WTC11 (cell line): ENCODE measurements at regions not wholly inside any gene's neighbourhood (a gene's known extent, or its start where the extent isn't known, plus 50 kb on each side); places are given as distances from the start of the nearest gene placed in this dataset.
"Not testable (repeated sequence)": the region's sequence is repeated elsewhere in the genome, so short reads cannot be mapped to it uniquely, and the experiment has no call there.

Experiments used
- ATAC-seq: fragments of 200-7000 bp; cut with Tn5 transposase; 2 replicates; pipeline ENCODE4 v1.10.0; 2021; ENCODE audit warnings: mild to moderate bottlenecking, moderate library complexity
- CTCF ChIA-PET: fragments of 300-600 bp; sonication (Branson Sonifier 250); formaldehyde crosslinking; loops from one replicate; lab custom pipeline; 2021; ENCODE audit warnings: antibody characterized with exemption; lab: Charles Lee
- POLR2A ChIA-PET: fragments of 350-600 bp; sonication (Branson Sonifier 250); formaldehyde crosslinking; loops from one replicate; lab custom pipeline; 2021; ENCODE audit warnings: antibody characterized with exemption; lab: Charles Lee
- DNase-seq: peaks from one replicate; pipeline ENCODE4 v3.0.0; 2021; ENCODE audit warnings: low spot score
- H3K27ac Mint-ChIP-seq: 2 replicates; pipeline ENCODE4 v1.8.0; 2021; ENCODE audit warnings: mixed read lengths
- H3K27me3 Mint-ChIP-seq: 2 replicates; pipeline ENCODE4 v1.8.0; 2021; ENCODE audit warnings: low read depth, mild to moderate bottlenecking, moderate library complexity, mixed read lengths
- H3K36me3 Mint-ChIP-seq: 2 replicates; pipeline ENCODE4 v1.8.0; 2021; ENCODE audit warnings: mixed read lengths
- H3K4me1 Mint-ChIP-seq: 2 replicates; pipeline ENCODE4 v1.8.0; 2022; ENCODE audit warnings: mixed read lengths
- H3K4me3 Mint-ChIP-seq: 2 replicates; pipeline ENCODE4 v1.8.0; 2021; ENCODE audit warnings: mild to moderate bottlenecking, moderate library complexity, mixed read lengths
- H3K9me3 Mint-ChIP-seq: 2 replicates; pipeline ENCODE4 v1.8.0; 2021; ENCODE audit warnings: mixed read lengths
- AFF4 ChIP-seq: sonication (generic); formaldehyde crosslinking; IDR thresholded peaks from 2 replicates; pipeline ENCODE4 v1.8.1; 2023; ENCODE audit warnings: mild to moderate bottlenecking, missing genetic modification reagents, borderline replicate concordance
- FOXK1 ChIP-seq: sonication (generic); formaldehyde crosslinking; IDR thresholded peaks from 2 replicates; pipeline ENCODE4 v1.8.0; 2022; ENCODE audit warnings: mild to moderate bottlenecking, moderate library complexity, missing genetic modification reagents
- FOXP4 ChIP-seq: sonication (generic); formaldehyde crosslinking; IDR thresholded peaks from 2 replicates; pipeline ENCODE4 v1.8.0; 2022; ENCODE audit warnings: mild to moderate bottlenecking, missing genetic modification reagents
- NFE2L1 ChIP-seq: sonication (generic); formaldehyde crosslinking; IDR thresholded peaks from 2 replicates; pipeline ENCODE4 v1.8.1; 2023; ENCODE audit warnings: missing genetic modification reagents
- NFYB ChIP-seq: sonication (generic); formaldehyde crosslinking; conservative IDR thresholded peaks from 2 replicates; pipeline ENCODE4 v1.8.0; 2022; ENCODE audit warnings: low read depth, missing genetic modification reagents
- NR1H2 ChIP-seq: sonication (generic); formaldehyde crosslinking; IDR thresholded peaks from 2 replicates; pipeline ENCODE4 v1.9.0; 2021; ENCODE audit warnings: mild to moderate bottlenecking, moderate library complexity, missing genetic modification reagents
- SP1 ChIP-seq: sonication (generic); formaldehyde crosslinking; conservative IDR thresholded peaks from 2 replicates; pipeline ENCODE4 v1.8.1; 2022; ENCODE audit warnings: missing genetic modification reagents
- TEAD4 ChIP-seq: sonication (generic); formaldehyde crosslinking; IDR thresholded peaks from 2 replicates; pipeline ENCODE4 v1.8.0; 2022; ENCODE audit warnings: mild to moderate bottlenecking, missing genetic modification reagents
- ZNF232 ChIP-seq: sonication (generic); formaldehyde crosslinking; IDR thresholded peaks from 2 replicates; pipeline ENCODE4 v1.8.0; 2022; ENCODE audit warnings: mild to moderate bottlenecking, missing genetic modification reagents
- ZNF263 ChIP-seq: sonication (generic); formaldehyde crosslinking; IDR thresholded peaks from 2 replicates; pipeline ENCODE4 v1.8.1; 2022; ENCODE audit warnings: low read depth, mild to moderate bottlenecking, moderate library complexity, missing genetic modification reagents
- TF ChIP-seq, protein P1 (sequence below): sonication (generic); formaldehyde crosslinking; IDR thresholded peaks from 2 replicates; pipeline ENCODE4 v1.8.0; 2023; ENCODE audit warnings: mild to moderate bottlenecking, missing genetic modification reagents
- TF ChIP-seq, protein P2 (sequence below): sonication (generic); formaldehyde crosslinking; IDR thresholded peaks from 2 replicates; pipeline ENCODE4 v1.8.1; 2022; ENCODE audit warnings: low read depth, mild to moderate bottlenecking, moderate library complexity, missing genetic modification reagents, borderline replicate concordance
- TF ChIP-seq, protein P3 (sequence below): sonication (generic); formaldehyde crosslinking; IDR thresholded peaks from 2 replicates; pipeline ENCODE4 v1.8.1; 2023; ENCODE audit warnings: mild to moderate bottlenecking, missing genetic modification reagents, moderate library complexity

DNA sequence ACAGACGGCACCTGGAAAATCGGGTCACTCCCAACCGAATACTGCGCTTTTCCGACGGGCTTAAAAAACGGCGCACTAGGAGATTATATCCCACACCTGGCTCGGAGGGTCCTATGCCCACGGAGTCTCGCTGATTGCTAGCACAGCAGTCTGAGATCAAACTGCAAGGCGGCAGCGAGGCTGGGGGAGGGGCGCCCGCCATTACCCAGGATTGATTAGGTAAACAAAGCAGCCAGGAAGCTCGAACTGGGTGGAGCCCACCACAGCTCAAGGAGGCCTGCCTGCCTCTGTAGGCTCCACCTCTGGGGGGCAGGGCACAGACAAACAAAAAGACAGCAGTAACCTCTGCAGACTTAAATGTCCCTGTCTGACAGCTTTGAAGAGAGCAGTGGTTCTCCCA, 64.5 kb downstream of the SLC30A10 start:
- Mint-ChIP-seq H3K4me3 (peak overlapping the region; percentile 49), H3K4me1 (peaks cover 13% of the 10 kb centered on the region), H3K27me3 (peaks cover 30% of the 10 kb centered on the region)
- not testable (repeated sequence) for ATAC-seq, H3K9me3 Mint-ChIP-seq, H3K36me3 Mint-ChIP-seq, H3K27ac Mint-ChIP-seq
- TF ChIP-seq FOXK1, result peak; percentile 78; the same call in 1 of the 2 replicates
- TF ChIP-seq, protein P1, sequence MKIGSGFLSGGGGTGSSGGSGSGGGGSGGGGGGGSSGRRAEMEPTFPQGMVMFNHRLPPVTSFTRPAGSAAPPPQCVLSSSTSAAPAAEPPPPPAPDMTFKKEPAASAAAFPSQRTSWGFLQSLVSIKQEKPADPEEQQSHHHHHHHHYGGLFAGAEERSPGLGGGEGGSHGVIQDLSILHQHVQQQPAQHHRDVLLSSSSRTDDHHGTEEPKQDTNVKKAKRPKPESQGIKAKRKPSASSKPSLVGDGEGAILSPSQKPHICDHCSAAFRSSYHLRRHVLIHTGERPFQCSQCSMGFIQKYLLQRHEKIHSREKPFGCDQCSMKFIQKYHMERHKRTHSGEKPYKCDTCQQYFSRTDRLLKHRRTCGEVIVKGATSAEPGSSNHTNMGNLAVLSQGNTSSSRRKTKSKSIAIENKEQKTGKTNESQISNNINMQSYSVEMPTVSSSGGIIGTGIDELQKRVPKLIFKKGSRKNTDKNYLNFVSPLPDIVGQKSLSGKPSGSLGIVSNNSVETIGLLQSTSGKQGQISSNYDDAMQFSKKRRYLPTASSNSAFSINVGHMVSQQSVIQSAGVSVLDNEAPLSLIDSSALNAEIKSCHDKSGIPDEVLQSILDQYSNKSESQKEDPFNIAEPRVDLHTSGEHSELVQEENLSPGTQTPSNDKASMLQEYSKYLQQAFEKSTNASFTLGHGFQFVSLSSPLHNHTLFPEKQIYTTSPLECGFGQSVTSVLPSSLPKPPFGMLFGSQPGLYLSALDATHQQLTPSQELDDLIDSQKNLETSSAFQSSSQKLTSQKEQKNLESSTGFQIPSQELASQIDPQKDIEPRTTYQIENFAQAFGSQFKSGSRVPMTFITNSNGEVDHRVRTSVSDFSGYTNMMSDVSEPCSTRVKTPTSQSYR (CRISPR knock-in tag), result peak; percentile 65; the same call in 1 of the 2 replicates
- peak; percentile 50 for DNase-seq
- ChIA-PET CTCF (interaction anchor here (0.6 to 1.7 kb wide), 2 partner anchors 24 to 126 kb away, joined by 3 to 4 read pairs; no protein-coding TSS in a partner anchor), POLR2A (interaction anchor here (1.0 kb wide), 1 partner anchor 24 kb away, joined by 3 read pairs; no protein-coding TSS in a partner anchor)

DNA sequence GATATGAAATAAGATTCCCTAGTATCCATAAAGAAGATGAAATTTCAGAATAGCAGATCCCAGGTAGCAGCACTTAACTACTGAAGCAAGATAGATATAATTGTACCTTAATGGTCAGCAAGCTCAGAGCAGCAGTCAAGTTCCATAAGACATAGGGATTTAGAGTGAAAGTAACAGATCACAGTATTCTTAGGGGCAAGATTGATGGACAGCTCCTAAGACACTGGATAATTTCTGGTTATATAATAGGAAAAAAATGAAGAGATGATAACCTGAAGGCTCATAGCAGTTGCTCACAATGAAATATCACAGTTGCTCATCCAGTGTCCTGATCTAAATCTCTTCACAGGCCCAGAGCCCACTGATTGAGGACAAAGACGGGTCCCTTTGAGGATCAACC, 66.0 kb downstream of the SLC30A10 start:
- POLR2A ChIA-PET, result no interaction called here
- no peak overlapping the region for H3K27ac Mint-ChIP-seq
- no peak overlapping the region for H3K4me3 Mint-ChIP-seq
- no peak for ATAC-seq
- H3K4me1 Mint-ChIP-seq, result peaks cover 13% of the 10 kb centered on the region
- H3K36me3 Mint-ChIP-seq, result peaks cover 9% of the 10 kb centered on the region
- H3K9me3 Mint-ChIP-seq, result peaks cover 6% of the 10 kb centered on the region
- CTCF ChIA-PET, result no interaction called here
- TF ChIP-seq ZNF232 (CRISPR knock-in tag), result no peak
- no peak for TF ChIP-seq NFYB (CRISPR knock-in tag)
- no peak for TF ChIP-seq TEAD4
- no peak for TF ChIP-seq NR1H2 (CRISPR knock-in tag)
- TF ChIP-seq, protein P2, sequence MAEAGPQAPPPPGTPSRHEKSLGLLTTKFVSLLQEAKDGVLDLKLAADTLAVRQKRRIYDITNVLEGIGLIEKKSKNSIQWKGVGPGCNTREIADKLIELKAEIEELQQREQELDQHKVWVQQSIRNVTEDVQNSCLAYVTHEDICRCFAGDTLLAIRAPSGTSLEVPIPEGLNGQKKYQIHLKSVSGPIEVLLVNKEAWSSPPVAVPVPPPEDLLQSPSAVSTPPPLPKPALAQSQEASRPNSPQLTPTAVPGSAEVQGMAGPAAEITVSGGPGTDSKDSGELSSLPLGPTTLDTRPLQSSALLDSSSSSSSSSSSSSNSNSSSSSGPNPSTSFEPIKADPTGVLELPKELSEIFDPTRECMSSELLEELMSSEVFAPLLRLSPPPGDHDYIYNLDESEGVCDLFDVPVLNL (CRISPR knock-in tag), result no peak
- no peak for TF ChIP-seq ZNF263
- TF ChIP-seq, protein P3, sequence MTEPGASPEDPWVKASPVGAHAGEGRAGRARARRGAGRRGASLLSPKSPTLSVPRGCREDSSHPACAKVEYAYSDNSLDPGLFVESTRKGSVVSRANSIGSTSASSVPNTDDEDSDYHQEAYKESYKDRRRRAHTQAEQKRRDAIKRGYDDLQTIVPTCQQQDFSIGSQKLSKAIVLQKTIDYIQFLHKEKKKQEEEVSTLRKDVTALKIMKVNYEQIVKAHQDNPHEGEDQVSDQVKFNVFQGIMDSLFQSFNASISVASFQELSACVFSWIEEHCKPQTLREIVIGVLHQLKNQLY (CRISPR knock-in tag), result no peak
- TF ChIP-seq FOXP4 (CRISPR knock-in tag), result no peak
- TF ChIP-seq SP1 (CRISPR knock-in tag), result no peak
- no peak for TF ChIP-seq AFF4
- TF ChIP-seq NFE2L1 (CRISPR knock-in tag), result no peak
- H3K27me3 Mint-ChIP-seq, result peaks cover 34% of the 10 kb centered on the region
- DNase-seq, result no peak
